Left colon (tissue), 2 donors: ENCODE measurements at regions not wholly inside any gene's neighbourhood (a gene's known extent, or its start where the extent isn't known, plus 50 kb on each side); places are given as distances from the start of the nearest gene placed in this dataset.
A peak's percentile ranks its signal among the peaks of the same experiment; 100 is the strongest.
"Not testable (repeated sequence)": the region's sequence is repeated elsewhere in the genome, so short reads cannot be mapped to it uniquely, and the experiment has no call there.

Experiments
- ATAC-seq: fragments of 200-7000 bp; cut with Tn5 transposase; one replicate; pipeline ENCODE4 v1.9.1; 2020; ENCODE audit warnings: mild to moderate bottlenecking, moderate library complexity
- DNase-seq, 2 donors: peaks; one replicate each; pipeline ENCODE4 v3.0.0-alpha.2; 2020
- intact Hi-C, 2 donors: fragments of 100-400 bp; cut with DNase I in 1 of 2; cut with micrococcal nuclease in 1 of 2; formaldehyde crosslinking; loops; one replicate each; pipeline versions ENCODE4 v1.11.2 to v1.14.0; 2022; cut with DNase I, micrococcal nuclease
- donor health status: DM: no; HTN: no; CAD: no.
- donor health status: DM: yes; HTN: yes; CAD: no.

DNA sequence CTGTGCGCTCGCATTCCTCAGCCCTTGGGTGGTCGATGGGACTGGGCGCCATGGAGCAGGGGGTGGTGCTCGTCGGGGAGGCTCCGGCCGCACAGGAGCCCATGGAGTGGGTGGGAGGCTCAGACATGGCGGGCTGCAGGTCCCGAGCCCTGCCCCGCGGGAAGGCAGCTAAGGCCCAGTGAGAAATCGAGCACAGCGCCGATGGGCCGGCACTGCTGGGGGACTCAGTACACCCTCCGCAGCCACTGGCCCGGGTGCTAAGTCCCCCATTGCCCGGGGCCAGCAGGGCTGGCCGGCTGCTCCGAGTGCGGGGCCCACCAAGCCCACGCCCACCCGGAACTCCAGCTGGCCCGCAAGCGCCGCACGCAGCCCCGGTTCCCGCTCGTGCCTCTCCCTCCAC, 104.1 kb downstream of the SRGAP2 start:
- DNase-seq, intact Hi-C loops, ATAC-seq: not testable (repeated sequence)

DNA sequence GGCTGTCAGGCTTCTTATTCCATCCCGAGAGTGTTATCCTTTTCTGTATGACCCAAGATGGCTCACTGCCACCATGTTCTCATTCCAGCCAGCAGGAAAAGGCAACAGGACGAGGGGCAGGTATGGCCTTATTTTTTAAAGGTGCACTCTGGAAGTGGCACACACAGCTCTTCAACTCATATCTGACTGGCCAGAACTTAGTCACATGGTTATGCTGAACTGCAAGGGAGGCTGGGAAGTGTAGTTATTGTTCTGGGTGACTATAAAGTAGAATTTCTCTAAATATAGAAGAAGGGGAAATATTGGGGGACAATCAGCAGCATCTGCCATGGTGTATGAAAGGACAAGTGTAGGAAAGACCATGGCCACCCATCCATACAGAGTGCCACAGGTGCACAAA, 107.6 kb downstream of the SRGAP2 start:
- ATAC-seq, DNase-seq, intact Hi-C loops: not testable (repeated sequence)

DNA sequence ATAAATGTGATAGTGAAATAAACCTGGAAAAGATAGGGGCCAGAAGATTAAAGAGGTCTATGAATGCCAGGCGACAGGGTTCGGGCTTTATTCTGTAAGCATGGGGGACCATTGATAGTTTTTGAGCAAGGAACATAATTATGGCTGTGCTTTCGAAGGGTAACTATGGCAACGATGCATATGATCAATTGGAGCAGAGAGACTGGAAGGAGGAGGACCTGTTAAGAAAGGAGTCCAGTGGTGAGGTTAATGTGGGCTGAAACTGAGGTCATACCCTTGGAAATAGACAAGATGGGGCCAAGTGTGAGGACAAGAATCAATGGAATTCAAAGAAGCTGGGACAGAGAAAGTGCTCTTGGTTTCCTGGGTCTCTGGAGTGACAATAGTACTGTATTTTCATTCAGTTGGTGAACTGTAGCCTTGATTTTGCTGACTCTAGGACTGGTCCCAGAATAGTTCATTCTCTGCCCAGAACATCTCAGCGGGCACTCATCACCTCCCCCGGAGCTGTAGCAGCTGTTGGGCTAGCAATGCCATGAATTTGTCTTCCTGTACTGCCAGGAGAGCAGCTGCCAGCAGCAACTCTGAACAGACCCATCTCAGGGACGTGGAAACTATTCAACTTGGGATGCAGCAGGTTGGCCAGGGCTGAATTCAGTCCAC, 108.4 kb downstream of the SRGAP2 start:
- ATAC-seq, DNase-seq, intact Hi-C loops: not testable (repeated sequence)

DNA sequence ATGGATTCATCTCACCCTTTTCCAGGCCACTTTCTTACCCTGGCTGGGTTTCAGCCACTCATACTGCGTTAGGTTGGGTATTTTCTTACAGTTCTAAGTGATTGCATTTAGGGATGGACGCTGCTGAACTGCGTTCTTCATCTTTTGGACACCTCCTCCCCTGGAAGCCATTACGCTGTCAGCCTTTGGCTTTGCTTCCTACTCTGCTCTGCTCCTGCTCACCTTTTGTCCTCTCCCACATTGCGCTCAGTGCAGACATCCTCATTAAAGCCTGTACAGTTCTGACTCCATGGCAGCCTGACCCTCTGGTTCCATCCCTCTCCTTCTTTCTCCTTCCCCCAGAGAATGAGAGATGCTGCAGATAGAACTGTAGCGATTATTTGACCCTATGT, 108.9 kb downstream of the SRGAP2 start:
- DNase-seq, ATAC-seq, intact Hi-C loops: not testable (repeated sequence)

DNA sequence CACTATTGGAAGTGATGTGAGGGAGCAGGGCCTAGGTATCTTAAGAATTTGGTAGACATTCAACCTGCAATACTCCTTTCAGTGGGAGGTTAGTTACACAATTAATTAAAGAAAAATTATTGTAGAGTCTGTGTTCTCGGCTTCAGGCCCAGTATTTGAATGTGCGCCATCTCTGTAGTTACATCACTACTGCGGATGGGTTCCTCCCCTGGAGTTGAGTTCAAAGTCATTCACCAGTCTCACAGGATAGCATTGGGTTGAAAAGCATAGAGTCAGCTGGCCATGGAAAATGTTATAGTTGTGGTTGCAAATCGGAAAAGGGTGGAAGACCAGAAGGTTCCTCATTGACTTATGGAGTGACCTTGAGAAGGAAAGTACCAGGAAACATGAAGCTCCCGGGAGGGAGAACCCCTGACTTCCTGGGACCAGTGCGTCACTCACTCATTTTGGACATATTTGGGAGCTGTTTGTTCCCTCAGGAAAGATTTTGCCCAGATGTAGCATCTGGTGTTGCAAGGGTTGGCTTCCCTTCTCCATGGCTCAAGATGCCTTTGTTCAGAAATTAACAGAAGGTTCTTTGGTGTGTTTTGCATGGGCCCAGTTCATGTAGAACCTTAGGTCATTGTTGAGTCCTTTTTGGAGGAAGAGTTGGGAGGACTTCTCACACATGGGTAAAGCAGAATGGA, 111.8 kb downstream of the SRGAP2 start:
- ATAC-seq, intact Hi-C loops, DNase-seq: not testable (repeated sequence)

DNA sequence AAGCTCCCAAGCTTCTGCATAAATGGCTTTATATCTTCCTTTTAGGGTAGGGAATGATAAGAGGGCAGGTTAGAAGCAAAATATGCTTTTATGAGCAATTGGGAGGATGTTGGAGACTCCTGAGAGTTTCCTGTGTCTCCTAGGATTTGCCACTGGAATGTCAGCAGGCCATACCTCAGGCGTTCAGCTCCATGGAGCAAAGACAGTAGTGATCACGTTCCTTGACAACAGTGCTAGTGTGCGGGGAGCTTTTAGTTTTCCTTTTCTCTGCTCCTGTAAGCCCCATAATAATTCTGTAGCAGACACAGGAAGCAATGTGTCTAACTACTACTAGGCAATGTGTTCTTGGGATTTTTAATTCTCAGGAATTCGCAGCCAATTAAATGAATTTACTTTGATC, 113.6 kb downstream of the SRGAP2 start:
- ATAC-seq, intact Hi-C loops: not testable (repeated sequence)

DNA sequence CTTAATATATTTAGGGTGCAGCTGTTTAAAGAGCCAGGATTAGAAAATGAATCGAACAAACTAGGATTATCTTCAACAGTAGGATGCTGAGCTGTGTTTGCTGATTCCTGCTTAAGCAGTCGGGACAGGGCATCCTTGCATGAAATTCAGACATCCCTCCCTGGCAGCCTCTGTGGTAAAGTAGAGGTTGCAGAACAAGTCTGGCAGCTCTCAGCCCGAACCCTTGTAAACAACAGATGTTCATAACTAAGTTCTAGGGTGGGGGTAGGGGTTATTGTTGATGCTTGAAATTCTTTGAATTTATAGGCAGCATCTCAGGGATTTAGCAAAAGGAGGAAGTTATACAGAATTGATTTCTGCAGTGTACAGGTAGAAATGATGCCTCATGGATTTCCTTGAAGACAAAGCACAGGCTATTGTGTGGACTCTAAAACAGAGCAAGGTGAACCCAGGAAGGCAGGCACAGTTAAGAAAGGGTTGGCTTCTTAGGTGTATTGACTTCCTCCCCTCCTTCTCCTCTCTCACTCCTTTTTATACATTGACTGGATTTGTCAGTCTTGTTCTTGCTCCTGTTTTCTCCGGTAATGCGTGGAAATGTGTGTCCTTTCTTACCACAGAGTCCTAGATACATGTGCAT, 114.7 kb downstream of the SRGAP2 start:
- DNase-seq, intact Hi-C loops: not testable (repeated sequence)
- peak; percentile 79 for ATAC-seq

More for the DNA sequence above, 113.6 kb downstream of the SRGAP2 start:
- not testable (repeated sequence) for DNase-seq

DNA sequence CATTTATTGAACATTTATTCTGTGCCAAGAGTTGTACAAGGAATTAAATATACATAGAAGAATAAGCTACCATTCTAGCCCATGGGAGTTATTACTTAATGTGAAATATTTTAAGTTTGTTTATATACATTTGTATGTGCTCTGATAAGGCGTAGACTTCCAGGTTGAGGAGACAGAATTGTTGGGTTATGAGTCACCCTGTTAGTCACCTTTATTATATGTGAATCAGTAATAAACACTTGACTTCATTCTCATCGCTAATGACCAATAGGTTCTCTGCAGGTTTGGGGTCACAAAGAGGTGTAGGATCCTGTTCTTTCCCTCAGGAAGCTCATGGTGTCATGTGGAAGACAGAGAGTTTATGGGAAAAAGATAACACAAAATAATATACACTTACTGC, 116.9 kb downstream of the SRGAP2 start:
- DNase-seq, ATAC-seq, intact Hi-C loops: not testable (repeated sequence)

DNA sequence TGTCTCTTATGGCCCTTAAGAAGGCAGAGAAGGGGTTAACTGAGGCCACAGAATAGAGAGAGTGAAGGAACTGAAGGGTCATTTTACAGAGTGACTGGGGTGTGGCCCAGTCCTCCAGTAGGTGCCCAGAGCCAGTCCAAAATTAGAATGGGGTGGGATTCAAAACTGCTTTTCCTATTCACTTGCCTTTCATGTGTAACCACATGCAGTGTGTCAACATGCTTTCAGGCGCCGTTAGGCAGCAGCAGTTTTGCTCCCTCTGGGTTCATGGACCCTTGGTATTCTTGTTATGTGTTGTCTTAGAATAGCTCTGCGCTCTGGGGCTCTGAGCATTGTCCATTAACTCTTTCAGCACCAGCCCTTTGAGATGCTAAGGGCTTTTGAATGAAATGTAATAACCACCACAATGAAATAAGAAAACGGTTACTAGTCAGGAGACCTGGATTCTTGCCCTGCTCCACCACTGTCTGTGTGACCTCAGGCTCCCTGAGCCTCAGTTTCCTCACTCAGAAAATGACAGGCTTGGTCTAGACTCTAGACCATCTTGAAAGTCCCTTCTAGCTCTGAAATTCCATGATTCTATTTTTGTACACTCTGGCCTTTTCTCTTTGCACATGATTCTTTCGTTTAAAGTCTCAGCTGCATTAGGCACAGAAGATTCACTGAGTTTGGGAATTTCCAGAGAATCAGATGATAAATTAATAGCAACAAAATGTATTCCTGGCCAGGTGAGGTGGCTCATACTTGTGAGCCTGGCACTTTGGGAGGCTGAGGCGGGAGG, 123.0 kb downstream of the SRGAP2 start:
- intact Hi-C loops, DNase-seq, ATAC-seq: not testable (repeated sequence)

DNA sequence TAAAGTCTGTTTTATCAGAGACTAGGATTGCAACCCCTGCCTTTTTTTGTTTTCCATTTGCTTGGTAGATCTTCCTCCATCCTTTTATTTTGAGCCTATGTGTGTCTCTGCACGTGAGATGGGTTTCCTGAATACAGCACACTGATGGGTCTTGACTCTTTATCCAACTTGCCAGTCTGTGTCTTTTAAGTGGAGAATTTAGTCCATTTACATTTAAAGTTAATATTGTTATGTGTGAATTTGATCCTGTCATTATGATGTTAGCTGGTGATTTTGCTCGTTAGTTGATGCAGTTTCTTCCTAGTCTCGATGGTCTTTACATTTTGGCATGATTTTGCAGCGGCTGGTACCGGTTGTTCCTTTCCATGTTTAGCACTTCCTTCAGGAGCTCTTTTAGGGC, 128.3 kb downstream of the SRGAP2 start:
- DNase-seq, intact Hi-C loops, ATAC-seq: not testable (repeated sequence)

DNA sequence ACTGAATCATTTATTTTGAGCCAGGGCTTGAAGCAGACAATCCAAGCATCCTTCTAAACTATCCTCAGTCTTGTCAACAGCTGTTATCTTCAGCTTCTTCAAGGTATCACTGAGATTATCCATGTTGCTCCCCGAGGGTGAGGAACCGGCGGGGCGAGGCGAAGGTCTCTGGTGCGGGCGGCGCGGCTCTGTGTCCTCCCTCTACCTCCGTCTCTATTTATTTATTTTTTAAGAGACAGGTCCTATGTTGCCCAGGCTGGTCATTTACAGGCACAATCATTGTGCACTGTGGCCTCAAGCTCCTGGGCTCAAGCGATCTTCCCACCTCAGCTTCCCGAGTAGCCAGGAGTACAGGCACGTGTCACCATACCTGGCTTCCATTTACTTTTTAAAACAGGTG, 130.0 kb downstream of the SRGAP2 start:
- ATAC-seq, DNase-seq, intact Hi-C loops: not testable (repeated sequence)

DNA sequence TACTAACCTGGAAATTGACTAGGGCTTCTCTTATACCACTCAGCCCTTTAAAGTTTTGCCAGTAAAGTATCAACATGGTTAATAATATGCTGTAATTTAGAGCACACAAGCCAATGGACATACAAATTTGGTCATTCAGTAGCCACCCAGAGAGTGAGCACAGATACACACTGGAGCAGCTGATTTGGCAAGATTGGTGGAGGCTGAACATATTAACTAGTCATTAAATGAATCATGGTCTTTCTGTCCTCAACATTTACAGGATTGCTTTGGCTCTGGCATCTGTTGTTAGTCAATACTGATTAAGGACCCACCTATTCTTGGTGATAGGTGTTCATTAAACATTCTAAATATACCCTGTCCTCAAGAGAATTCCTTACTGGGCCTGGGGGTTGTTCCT, 130.6 kb downstream of the SRGAP2 start:
- intact Hi-C loops, DNase-seq, ATAC-seq: not testable (repeated sequence)

DNA sequence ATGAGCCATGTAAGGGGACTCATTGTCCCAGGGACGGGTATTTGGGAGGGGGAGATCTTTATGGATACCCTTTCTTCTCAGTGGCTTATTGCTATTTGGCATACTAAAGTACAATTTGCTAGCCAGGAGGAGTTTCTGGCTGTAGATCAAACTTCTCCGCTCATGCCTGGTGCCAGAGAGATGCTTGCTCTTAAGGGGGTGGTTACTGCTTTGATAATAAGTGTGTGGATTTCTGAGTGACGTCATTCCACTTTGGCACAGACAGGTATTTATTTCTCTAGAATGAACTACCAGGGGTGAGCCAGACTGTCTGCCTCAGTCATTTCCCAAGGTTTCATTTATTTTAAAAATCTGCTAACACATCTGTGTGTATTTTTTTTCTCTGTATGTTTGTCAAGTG, 131.1 kb downstream of the SRGAP2 start:
- ATAC-seq, DNase-seq, intact Hi-C loops: not testable (repeated sequence)

DNA sequence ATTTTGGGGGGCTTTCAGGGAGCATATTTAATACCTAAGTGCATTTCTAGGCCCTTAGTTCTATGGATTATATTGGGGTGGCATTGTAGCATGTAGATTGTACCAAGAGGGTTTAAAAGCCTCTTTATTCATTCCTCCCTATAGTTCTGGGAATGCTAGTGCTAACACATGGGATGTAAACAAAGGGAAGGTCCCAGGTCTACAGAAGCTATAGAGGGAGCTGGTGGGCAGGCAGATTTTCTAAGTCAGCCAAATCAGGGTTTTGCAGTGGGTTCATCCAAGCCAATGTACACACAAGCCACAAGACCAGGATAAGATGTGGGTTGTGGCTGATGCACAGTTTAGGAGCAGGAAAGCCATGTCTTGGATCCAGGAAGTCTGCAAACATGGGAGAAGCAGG, 131.8 kb downstream of the SRGAP2 start:
- ATAC-seq, DNase-seq, intact Hi-C loops: not testable (repeated sequence)

DNA sequence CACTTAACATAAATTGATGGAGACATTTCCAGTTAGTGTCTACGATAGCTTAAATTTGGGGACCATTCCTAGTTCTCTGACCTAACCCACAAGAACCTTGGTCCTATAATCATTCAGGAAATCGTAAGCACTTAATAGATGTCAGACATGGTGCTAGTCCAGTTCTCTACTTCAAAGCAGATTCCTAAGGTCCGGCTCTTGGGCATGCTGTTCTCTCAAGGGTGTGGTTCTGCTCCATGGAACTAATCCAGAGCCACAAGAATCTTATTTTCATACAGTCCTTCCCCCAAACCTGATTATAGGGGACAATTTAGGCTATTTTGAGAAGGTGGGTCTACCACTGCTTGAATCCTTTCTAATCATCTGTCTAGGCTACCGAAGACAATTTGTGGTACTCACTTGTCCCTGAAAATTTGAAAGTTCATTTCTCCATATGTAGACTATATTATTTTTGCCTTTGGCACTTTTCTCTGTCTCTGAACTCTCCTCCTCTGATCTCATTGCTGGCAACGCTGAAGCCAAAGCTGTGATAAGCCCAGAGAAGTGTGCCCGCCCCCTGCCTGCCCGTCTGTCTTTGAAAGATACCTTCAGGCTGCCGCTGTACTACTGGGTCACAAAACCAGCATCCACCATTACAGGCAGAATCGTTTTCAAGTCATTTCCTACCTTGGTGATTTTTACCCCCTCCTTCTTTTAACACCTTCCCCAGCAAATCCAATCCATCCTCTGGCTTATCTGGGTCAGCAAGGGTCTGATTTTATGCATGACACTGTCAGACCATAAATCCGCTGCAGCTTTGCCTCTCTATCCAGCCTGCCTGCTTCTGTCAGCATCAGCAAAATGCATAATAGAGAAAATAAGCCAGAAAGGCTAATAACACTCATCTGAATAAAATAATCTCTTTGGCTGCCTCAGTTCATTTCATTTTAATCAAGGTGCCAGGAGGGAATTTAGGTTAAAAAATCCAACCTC, 132.8 kb downstream of the SRGAP2 start:
- DNase-seq, intact Hi-C loops, ATAC-seq: not testable (repeated sequence)

DNA sequence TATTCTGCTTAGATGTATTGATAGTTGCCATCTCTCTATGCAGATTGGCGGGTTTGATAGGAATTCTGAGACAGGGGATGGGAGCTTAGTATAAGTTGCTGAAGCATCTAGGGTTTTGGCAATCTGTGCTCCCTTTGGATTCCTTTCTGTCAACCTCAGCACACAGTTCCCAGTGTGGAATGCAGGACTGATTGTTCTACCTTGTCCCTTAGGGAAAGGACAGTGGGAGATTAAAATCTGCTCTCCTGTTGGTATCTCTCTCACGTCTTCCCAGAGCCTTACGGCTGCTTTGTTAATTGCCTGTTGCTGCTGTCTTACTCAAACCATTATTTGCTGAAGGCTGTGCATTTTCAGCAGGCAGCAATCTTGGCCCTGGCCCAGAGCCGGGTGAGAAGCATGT, 133.3 kb upstream of the IKBKE start:
- DNase-seq, ATAC-seq, intact Hi-C loops: not testable (repeated sequence)

DNA sequence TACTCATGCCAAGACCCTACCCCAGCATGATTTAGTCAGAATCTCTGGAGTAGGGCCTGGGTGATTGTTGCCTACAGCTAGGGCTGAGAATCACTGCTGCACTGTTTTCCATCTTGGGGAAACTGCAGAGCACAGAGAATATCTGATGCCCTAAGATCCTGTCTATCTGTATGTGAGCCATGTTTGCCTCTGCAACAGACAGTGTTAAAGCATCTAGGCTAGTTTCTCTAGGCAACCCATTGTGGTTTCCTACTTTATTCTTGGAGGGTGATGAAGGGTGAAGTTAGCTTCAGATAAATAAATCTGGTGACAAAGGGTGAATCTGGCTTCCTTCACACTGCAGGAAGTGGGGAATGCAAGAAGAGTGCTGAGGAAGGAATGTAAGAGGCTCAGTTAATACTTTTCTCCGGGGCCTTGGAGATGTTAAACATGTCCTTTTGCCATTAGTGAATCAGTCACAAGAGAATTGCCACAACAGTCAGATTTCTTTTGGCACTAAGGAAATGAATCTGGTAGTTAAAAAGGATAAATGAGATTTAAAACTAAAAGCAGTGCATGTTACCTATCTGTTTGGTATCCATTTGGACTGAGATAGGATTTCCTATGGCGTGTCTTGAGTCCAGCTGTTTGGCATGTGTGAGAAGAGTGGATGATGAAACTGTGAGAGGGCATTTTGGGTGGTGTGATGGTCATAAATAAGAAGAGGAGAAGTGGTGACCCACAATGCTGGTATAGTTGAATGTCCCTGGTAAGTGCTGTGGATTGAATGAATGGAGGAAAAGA, 119.6 kb upstream of the IKBKE start:
- intact Hi-C loops, ATAC-seq, DNase-seq: not testable (repeated sequence)
